SK-N-SH treated with all-trans-retinoic acid at 6 μM for 48 hours (cell line): ENCODE measurements at regions not wholly inside any gene's neighbourhood (a gene's known extent, or its start where the extent isn't known, plus 50 kb on each side); places are given as distances from the start of the nearest gene placed in this dataset.

Experiments
- ATAC-seq: fragments of 200-7000 bp; cut with Tn5 transposase; 3 replicates; pipeline ENCODE4 v1.9.1; 2020; ENCODE audit warnings: mild to moderate bottlenecking, moderate library complexity
- ARNTL ChIP-seq: fragments of 450-650 bp; formaldehyde crosslinking; IDR thresholded peaks from 2 replicates; pipeline ENCODE4 v1.5.0; 2020; ENCODE audit warnings: low read depth, mild to moderate bottlenecking, moderate library complexity, borderline replicate concordance
- BACH2 ChIP-seq: fragments of 250-450 bp; sonication (Bioruptor Pico); IDR thresholded peaks from 2 replicates; pipeline ENCODE4 v1.9.0; 2021; ENCODE audit warnings: mild to moderate bottlenecking, borderline replicate concordance
- CREB5 ChIP-seq: fragments of 250-450 bp; sonication (Bioruptor Pico); IDR thresholded peaks from 2 replicates; pipeline ENCODE4 v1.5.1; 2020; ENCODE audit warnings: low read depth, mild to moderate bottlenecking, moderate library complexity
- CSDC2 ChIP-seq: fragments of 250-450 bp; sonication (Bioruptor Pico); IDR thresholded peaks from 2 replicates; pipeline ENCODE4 v1.5.0; 2020; ENCODE audit warnings: mild to moderate bottlenecking, moderate library complexity
- CSRNP3 ChIP-seq: fragments of 250-450 bp; sonication (Bioruptor Pico); IDR thresholded peaks from 2 replicates; pipeline ENCODE4 v1.5.1; 2021; ENCODE audit warnings: mild to moderate bottlenecking, moderate library complexity
- GLIS3 ChIP-seq: fragments of 250-450 bp; sonication (Bioruptor Pico); IDR thresholded peaks from 2 replicates; pipeline ENCODE4 v1.5.0; 2020; ENCODE audit warnings: mild to moderate bottlenecking, moderate library complexity
- ISL1 ChIP-seq: fragments of 250-450 bp; sonication (Bioruptor Pico); IDR thresholded peaks from 2 replicates; pipeline ENCODE4 v2.1.2; 2022; ENCODE audit warnings: mild to moderate bottlenecking, moderate library complexity
- OSR1 ChIP-seq: fragments of 250-450 bp; sonication (Bioruptor Pico); IDR thresholded peaks from 2 replicates; pipeline ENCODE4 v1.8.0; 2022; ENCODE audit warnings: moderate library complexity, mild to moderate bottlenecking, inconsistent platforms
- PATZ1 ChIP-seq: fragments of 250-450 bp; sonication (Bioruptor Pico); IDR thresholded peaks from 2 replicates; pipeline ENCODE4 v1.8.0; 2020; ENCODE audit warnings: mild to moderate bottlenecking, moderate library complexity, borderline replicate concordance
- POU6F1 ChIP-seq: fragments of 250-450 bp; sonication (Bioruptor Pico); IDR thresholded peaks from 2 replicates; pipeline ENCODE4 v1.8.0; 2021; ENCODE audit warnings: low read depth, mild to moderate bottlenecking, moderate library complexity, borderline replicate concordance
- RARB ChIP-seq: fragments of 250-450 bp; sonication (Bioruptor Pico); IDR thresholded peaks from 2 replicates; pipeline ENCODE4 v1.8.0; 2021; ENCODE audit warnings: mild to moderate bottlenecking, moderate library complexity
- SNAI2 ChIP-seq: fragments of 250-450 bp; sonication (Bioruptor Pico); IDR thresholded peaks from 2 replicates; pipeline ENCODE4 v1.5.0; 2020; ENCODE audit warnings: mild to moderate bottlenecking, moderate library complexity
- TCF4 ChIP-seq: fragments of 250-450 bp; sonication (Bioruptor Pico); IDR thresholded peaks from 2 replicates; pipeline ENCODE4 v1.8.0; 2021; ENCODE audit warnings: mild to moderate bottlenecking, moderate library complexity, borderline replicate concordance
- TOX ChIP-seq: fragments of 250-450 bp; sonication (Bioruptor Pico); IDR thresholded peaks from 2 replicates; pipeline ENCODE4 v1.8.0; 2021; ENCODE audit warnings: mild to moderate bottlenecking, moderate library complexity, borderline replicate concordance
- TSHZ2 ChIP-seq: fragments of 250-450 bp; sonication (Bioruptor Pico); IDR thresholded peaks from 2 replicates; pipeline ENCODE4 v1.5.0; 2020; ENCODE audit warnings: mild to moderate bottlenecking, moderate library complexity
- ZC3H10 ChIP-seq: fragments of 250-450 bp; sonication (Bioruptor Pico); IDR thresholded peaks from 2 replicates; pipeline ENCODE4 v1.5.1; 2021; ENCODE audit warnings: mild to moderate bottlenecking, moderate library complexity
- ZFP3 ChIP-seq: fragments of 250-450 bp; sonication (Bioruptor Pico); IDR thresholded peaks from 2 replicates; pipeline ENCODE4 v1.5.0; 2020; ENCODE audit warnings: mild to moderate bottlenecking, moderate library complexity
- ZNF70 ChIP-seq: fragments of 450-650 bp; formaldehyde crosslinking; IDR thresholded peaks from 2 replicates; pipeline ENCODE4 v1.5.0; 2020; ENCODE audit warnings: mild to moderate bottlenecking, moderate library complexity
- ZNF8 ChIP-seq: fragments of 450-650 bp; formaldehyde crosslinking; IDR thresholded peaks from 2 replicates; pipeline ENCODE4 v1.5.0; 2020; ENCODE audit warnings: mild to moderate bottlenecking, moderate library complexity

GRCh38 chr2:42971947-42972736 lies 179.8 kb upstream of the HAAO start:
- TF ChIP-seq CSDC2 (CRISPR knock-in tag), result no peak
- no peak for TF ChIP-seq TOX
- no peak for TF ChIP-seq ZC3H10 (CRISPR knock-in tag)
- no peak for TF ChIP-seq POU6F1 (CRISPR knock-in tag)
- TF ChIP-seq RARB (CRISPR knock-in tag), result no peak
- TF ChIP-seq ZFP3 (CRISPR knock-in tag), result no peak
- no peak for TF ChIP-seq PATZ1
- no peak for TF ChIP-seq BACH2
- TF ChIP-seq CSRNP3, result no peak
- no peak for TF ChIP-seq ARNTL (CRISPR knock-in tag)
- no peak for TF ChIP-seq SNAI2 (CRISPR knock-in tag)
- TF ChIP-seq CREB5, result no peak
- TF ChIP-seq GLIS3, result no peak
- no peak for TF ChIP-seq OSR1 (CRISPR knock-in tag)
- TF ChIP-seq ZNF8 (CRISPR knock-in tag), result no peak
- TF ChIP-seq TSHZ2 (CRISPR knock-in tag), result no peak
- TF ChIP-seq ISL1 (CRISPR knock-in tag), result no peak
- TF ChIP-seq ZNF70 (CRISPR knock-in tag), result no peak
- no peak for TF ChIP-seq TCF4
- TF ChIP-seq, all 23 proteins: peak for 0
- no peak for ATAC-seq

- no peak for ATAC-seq
- TF ChIP-seq ARNTL (CRISPR knock-in tag) (no peak), CREB5 (no peak), ISL1 (CRISPR knock-in tag) (no peak), CSRNP3 (no peak), ZNF8 (CRISPR knock-in tag) (no peak)
- TF ChIP-seq, all 23 proteins: peak for 0
Observed at GRCh38 chr2:42971381-42971780, 179.0 kb upstream of the HAAO start.
